ENCODE measurements at regions not wholly inside any gene's neighbourhood (a gene's known extent, or its start where the extent isn't known, plus 50 kb on each side); places are given as distances from the start of the nearest gene placed in this dataset.

DNA sequence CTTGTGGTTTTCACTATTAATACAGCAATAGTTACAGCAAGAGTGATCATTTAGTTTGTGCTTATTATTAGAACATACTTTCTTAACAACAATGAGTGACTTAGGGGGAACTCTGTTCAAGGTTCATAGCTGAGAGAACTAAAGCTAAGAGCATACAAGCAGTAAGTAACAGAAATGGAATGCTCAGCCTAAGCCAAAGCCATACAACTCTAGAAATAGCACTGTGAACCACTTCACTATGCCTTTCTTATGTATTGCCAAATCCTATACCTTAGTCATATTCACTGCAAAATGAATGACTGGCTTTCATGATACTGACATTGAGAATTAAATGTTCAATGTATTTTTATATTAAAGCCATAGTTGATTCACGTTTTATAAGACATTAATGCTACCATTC is 599.7 kb upstream of the SLITRK1 start:
- DNase-seq (ENCODE audit: low read depth) = peak; percentile 89
- H3K4me3 ChIP-seq (ENCODE audit: low read depth, low read length) = no peak overlapping the region
- TF ChIP-seq, protein P1, sequence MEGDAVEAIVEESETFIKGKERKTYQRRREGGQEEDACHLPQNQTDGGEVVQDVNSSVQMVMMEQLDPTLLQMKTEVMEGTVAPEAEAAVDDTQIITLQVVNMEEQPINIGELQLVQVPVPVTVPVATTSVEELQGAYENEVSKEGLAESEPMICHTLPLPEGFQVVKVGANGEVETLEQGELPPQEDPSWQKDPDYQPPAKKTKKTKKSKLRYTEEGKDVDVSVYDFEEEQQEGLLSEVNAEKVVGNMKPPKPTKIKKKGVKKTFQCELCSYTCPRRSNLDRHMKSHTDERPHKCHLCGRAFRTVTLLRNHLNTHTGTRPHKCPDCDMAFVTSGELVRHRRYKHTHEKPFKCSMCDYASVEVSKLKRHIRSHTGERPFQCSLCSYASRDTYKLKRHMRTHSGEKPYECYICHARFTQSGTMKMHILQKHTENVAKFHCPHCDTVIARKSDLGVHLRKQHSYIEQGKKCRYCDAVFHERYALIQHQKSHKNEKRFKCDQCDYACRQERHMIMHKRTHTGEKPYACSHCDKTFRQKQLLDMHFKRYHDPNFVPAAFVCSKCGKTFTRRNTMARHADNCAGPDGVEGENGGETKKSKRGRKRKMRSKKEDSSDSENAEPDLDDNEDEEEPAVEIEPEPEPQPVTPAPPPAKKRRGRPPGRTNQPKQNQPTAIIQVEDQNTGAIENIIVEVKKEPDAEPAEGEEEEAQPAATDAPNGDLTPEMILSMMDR (IDR thresholded peaks at IDR 0.05; ENCODE audit: insufficient read depth, low read length) = no peak

DNA sequence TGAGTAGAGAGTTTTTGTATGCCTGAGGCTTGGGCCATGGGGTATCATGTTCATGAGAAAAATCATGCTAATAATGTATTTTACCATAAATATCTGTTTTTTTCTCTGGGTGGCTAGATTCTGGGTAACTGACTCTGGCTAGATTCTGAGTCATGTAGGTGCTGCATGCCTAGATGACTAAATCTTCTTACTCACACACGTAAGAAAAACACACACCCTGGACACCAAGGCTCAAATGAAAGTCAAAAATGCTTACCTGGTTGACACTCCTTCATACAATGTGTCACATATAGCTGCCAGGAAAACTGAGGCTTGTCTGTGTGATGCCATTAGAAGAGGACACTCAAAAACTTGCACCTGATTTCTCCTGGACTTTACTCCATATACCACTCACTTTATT is 597.4 kb upstream of the SLITRK1 start:
- TF ChIP-seq, protein P1 (IDR thresholded peaks at IDR 0.05; ENCODE audit: insufficient read depth, low read length) = no peak
- H3K4me3 ChIP-seq (ENCODE audit: low read depth, low read length) = no peak overlapping the region
- peak; percentile 18 for DNase-seq (ENCODE audit: low read depth)

DNA sequence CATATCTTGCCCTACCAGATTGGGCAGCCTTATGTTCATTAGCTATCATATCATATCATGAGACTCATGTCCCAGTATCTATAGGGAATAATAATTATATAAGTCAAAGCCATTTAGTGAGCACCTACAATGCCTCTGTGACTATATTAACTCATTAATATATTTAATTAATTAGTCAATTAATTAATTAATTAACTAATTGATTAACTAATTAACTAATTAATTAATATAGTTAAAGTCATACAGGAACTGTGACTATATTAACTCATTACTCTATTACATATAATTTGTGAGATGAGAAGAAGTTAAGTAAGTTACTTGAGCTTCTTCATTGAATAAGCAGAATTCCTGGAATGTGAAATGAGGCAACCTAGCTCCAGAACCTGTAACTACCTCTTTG is 588.3 kb upstream of the SLITRK1 start:
- no peak overlapping the region for H3K4me3 ChIP-seq (ENCODE audit: low read depth, low read length)
- TF ChIP-seq, protein P1 (IDR thresholded peaks at IDR 0.05; ENCODE audit: insufficient read depth, low read length) = no peak
- no peak for DNase-seq (ENCODE audit: low read depth)

DNA sequence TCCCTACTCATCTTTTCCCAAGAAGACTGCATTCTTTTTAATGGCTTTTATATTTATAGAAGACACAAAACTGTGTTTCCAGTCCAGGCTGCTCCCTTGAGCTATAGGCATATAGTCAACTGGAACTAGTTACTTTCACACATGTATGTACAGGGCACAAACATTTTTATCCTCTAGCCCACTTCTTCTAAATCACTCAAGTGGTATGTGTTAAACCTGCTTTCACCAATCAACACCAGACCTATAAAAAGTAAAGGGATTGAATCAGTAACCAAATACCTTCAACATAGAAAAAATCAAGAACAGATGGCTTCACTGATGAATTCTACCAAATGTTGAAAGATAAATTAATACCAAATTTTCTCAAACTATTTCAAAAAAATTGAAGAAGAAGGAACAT is 584.2 kb upstream of the SLITRK1 start:
- H3K4me3 ChIP-seq (ENCODE audit: low read depth, low read length) = no peak overlapping the region
- DNase-seq (ENCODE audit: low read depth) = no peak
- TF ChIP-seq, protein P1 (IDR thresholded peaks at IDR 0.05; ENCODE audit: insufficient read depth, low read length) = no peak

DNA sequence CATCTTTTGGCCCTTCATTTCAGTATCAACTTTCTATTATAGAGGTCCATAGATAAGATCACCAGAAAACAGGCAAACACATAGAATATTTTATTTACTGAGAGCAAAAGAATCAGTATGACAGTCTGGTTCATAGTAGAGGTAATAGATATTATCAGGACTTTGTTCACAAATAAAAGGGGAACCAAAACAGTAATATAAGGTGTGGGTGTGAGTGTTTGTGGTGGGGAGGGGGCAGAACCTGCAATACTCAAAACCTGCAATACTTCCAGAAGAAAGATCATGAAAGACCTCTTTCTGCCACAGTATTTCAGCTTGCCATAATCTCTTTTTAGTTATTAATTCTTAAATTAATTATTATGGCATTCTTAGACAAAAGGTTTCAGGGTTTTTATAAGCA is 578.7 kb upstream of the SLITRK1 start:
- TF ChIP-seq, protein P1 (IDR thresholded peaks at IDR 0.05; ENCODE audit: insufficient read depth, low read length) = no peak
- H3K4me3 ChIP-seq (ENCODE audit: low read depth, low read length) = no peak overlapping the region
- no peak for DNase-seq (ENCODE audit: low read depth)

DNA sequence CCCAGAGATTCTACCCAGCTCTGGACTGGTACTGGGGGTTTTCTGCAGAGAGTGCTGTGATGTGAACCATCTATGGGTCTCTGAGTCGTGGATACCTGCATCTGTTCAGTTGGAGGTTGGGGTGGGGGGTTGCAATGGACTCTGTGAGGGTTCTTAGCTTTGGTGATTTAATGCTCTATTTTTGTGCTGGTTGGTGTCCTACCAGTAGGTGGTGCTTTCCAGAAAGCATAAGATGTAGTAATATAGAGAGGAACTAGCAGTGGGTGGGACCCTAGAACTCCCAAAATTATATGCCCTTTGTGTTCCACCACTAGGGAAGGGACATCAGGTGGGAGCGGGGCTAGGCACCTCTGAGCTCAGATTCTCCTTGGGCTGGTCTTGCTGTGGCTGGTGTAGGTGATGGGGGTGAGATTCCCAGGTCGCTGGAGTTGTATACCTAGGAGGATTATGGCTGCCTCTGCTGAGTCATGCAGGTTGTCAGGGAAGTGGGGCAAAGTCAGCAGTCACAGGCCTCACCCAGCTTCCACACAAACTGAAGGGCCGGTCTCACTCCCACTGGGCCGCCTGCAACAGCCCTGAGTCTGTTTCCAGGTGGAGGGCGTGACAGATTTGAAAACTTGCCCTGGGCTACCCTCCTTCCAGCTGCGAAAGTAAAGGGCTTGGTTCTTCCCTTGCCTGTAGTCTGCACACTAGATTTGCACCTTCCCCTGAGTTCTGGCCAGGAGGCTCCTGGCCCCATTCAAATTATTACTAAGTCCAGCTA is 573.0 kb upstream of the SLITRK1 start:
- H3K4me3 ChIP-seq (ENCODE audit: low read depth, low read length) = no peak overlapping the region
- DNase-seq (ENCODE audit: low read depth) = no peak
- TF ChIP-seq, protein P1 (IDR thresholded peaks at IDR 0.05; ENCODE audit: insufficient read depth, low read length) = no peak

DNA sequence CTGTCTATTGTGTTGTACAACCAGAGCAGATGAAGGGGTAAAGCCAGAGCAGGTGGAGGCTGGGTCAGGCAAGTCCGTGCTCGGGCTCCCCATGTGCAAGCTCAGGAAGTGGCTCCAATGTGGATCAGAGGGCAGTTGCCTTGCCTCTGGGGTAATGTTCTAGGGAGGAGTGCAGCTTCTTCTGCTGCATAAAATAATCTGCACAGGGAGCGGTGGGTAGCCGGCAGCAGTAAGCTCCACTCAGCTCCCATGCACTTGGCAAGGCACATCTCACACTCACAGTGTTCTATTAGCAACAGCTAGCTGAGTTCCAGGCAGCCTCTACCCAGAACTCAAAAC is 565.3 kb upstream of the SLITRK1 start:
- DNase-seq (ENCODE audit: low read depth) = no peak
- TF ChIP-seq, protein P1 (IDR thresholded peaks at IDR 0.05; ENCODE audit: insufficient read depth, low read length) = no peak
- H3K4me3 ChIP-seq (ENCODE audit: low read depth, low read length) = no peak overlapping the region

All from fibroblast of the aortic adventitia (primary cell).